ENCODE measurements at regions not wholly inside any gene's neighbourhood (a gene's known extent, or its start where the extent isn't known, plus 50 kb on each side); places are given as distances from the start of the nearest gene placed in this dataset.

GRCh38 chr1:105023719-105024118, 1274.0 kb downstream of the AMY1C start:
- no peak for DNase-seq (ENCODE audit: low read depth)
- TF ChIP-seq CTCF (conservative IDR thresholded peaks at IDR 0.05; ENCODE audit: low read length), result no peak
- H3K4me3 ChIP-seq (ENCODE audit: low read length), result no peak overlapping the region

- DNase-seq (ENCODE audit: low read depth), result no peak
- TF ChIP-seq CTCF (conservative IDR thresholded peaks at IDR 0.05; ENCODE audit: low read length), result no peak
Observed at GRCh38 chr1:105027838-105028471, 1278.3 kb downstream of the AMY1C start.

GRCh38 chr1:105072446-105072845, 1322.7 kb downstream of the AMY1C start:
- H3K4me3 ChIP-seq (ENCODE audit: low read length), result no peak overlapping the region
- no peak for TF ChIP-seq CTCF (conservative IDR thresholded peaks at IDR 0.05; ENCODE audit: low read length)
- DNase-seq (ENCODE audit: low read depth), result no peak

More at GRCh38 chr1:105027838-105028471, 1278.3 kb downstream of the AMY1C start:
- no peak overlapping the region for H3K4me3 ChIP-seq (ENCODE audit: low read length)

GRCh38 chr1:105072850-105073249, 1323.2 kb downstream of the AMY1C start:
- no peak for DNase-seq (ENCODE audit: low read depth)

GRCh38 chr1:105073660-105074059, 1324.0 kb downstream of the AMY1C start:
- DNase-seq (ENCODE audit: low read depth), result no peak
- no peak for TF ChIP-seq CTCF (conservative IDR thresholded peaks at IDR 0.05; ENCODE audit: low read length)
- no peak overlapping the region for H3K4me3 ChIP-seq (ENCODE audit: low read length)

More at GRCh38 chr1:105072850-105073249, 1323.2 kb downstream of the AMY1C start:
- no peak overlapping the region for H3K4me3 ChIP-seq (ENCODE audit: low read length)
- TF ChIP-seq CTCF (conservative IDR thresholded peaks at IDR 0.05; ENCODE audit: low read length), result no peak

GRCh38 chr1:105083611-105084010, 1333.9 kb downstream of the AMY1C start:
- TF ChIP-seq CTCF (conservative IDR thresholded peaks at IDR 0.05; ENCODE audit: low read length), result no peak
- no peak overlapping the region for H3K4me3 ChIP-seq (ENCODE audit: low read length)
- no peak for DNase-seq (ENCODE audit: low read depth)

GRCh38 chr1:105087506-105087905, 1337.8 kb downstream of the AMY1C start:
- no peak overlapping the region for H3K4me3 ChIP-seq (ENCODE audit: low read length)
- DNase-seq (ENCODE audit: low read depth), result no peak
- TF ChIP-seq CTCF (conservative IDR thresholded peaks at IDR 0.05; ENCODE audit: low read length), result no peak
